HEK293T (cell line): ENCODE measurements at regions not wholly inside any gene's neighbourhood (a gene's known extent, or its start where the extent isn't known, plus 50 kb on each side); places are given as distances from the start of the nearest gene placed in this dataset.

Experiments
- ARNT ChIP-seq: fragments of 450-650 bp; IDR thresholded peaks from 2 replicates; pipeline ENCODE4 v1.6.1; 2017; ENCODE audit warnings: mild to moderate bottlenecking
- FOXA1 ChIP-seq: fragments of 450-650 bp; IDR thresholded peaks from 2 replicates; pipeline ENCODE4 v1.6.1; 2016; ENCODE audit warnings: mild to moderate bottlenecking
- FOXM1 ChIP-seq: fragments of 450-650 bp; IDR thresholded peaks from 2 replicates; pipeline ENCODE4 v1.6.1; 2017; ENCODE audit warnings: mild to moderate bottlenecking, borderline replicate concordance
- HDGF ChIP-seq: fragments of 450-650 bp; IDR thresholded peaks from 2 replicates; pipeline ENCODE4 v1.6.1; 2017; ENCODE audit warnings: antibody characterized with exemption, borderline replicate concordance
- L3MBTL2 ChIP-seq: fragments of 450-650 bp; conservative IDR thresholded peaks from 2 replicates; pipeline ENCODE4 v1.6.1; 2016; ENCODE audit warnings: mild to moderate bottlenecking
- NFRKB ChIP-seq: fragments of 450-650 bp; IDR thresholded peaks from 2 replicates; pipeline ENCODE4 v1.6.1; 2016; ENCODE audit warnings: mild to moderate bottlenecking, moderate library complexity
- PKNOX1 ChIP-seq: fragments of 450-650 bp; IDR thresholded peaks from 2 replicates; pipeline ENCODE4 v1.6.1; 2016
- SP1 ChIP-seq: fragments of 450-650 bp; IDR thresholded peaks from 2 replicates; pipeline ENCODE4 v1.6.1; 2017
- TARDBP ChIP-seq: fragments of 450-650 bp; IDR thresholded peaks from 2 replicates; pipeline ENCODE4 v1.6.1; 2016

- TF ChIP-seq ARNT (no peak), FOXA1 (no peak), TARDBP (no peak), SP1 (no peak), FOXM1 (no peak), L3MBTL2 (no peak), NFRKB (no peak), PKNOX1 (no peak), HDGF (no peak)
These were observed 495.6 kb upstream of the PTCHD4 start for GRCh38 chr6:48606618-48607017.
